GM19438 (cell line): ENCODE measurements at regions not wholly inside any gene's neighbourhood (a gene's known extent, or its start where the extent isn't known, plus 50 kb on each side); places are given as distances from the start of the nearest gene placed in this dataset.
"Not testable (repeated sequence)": the region's sequence is repeated elsewhere in the genome, so short reads cannot be mapped to it uniquely, and the experiment has no call there.

Experiments used
- ATAC-seq: cut with Tn5 transposase; IDR thresholded peaks from one replicate; pipeline ENCODE4 v1.9.1; 2021; ENCODE audit warnings: low read depth; ENCODE audit not compliant: unreplicated experiment

DNA sequence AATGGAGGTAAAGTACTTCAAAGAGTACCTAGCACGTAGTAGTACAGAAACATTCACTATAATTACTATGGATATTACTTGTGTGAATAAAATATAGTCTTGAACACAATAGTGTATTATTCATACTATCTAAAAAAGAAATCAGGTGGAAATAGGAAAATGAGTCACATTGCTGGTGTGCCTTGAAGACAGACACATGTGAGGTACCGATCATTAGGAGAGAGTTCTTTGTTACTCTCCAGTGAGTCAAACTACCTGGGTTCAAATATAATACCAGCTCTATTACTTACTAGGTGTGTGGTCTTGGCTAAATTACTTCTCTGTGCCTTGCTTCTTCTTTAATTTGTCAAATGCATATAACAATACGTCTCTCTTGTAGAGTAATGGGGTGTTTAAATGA, 50.8 kb upstream of the BEND6 start:
- no peak for ATAC-seq

DNA sequence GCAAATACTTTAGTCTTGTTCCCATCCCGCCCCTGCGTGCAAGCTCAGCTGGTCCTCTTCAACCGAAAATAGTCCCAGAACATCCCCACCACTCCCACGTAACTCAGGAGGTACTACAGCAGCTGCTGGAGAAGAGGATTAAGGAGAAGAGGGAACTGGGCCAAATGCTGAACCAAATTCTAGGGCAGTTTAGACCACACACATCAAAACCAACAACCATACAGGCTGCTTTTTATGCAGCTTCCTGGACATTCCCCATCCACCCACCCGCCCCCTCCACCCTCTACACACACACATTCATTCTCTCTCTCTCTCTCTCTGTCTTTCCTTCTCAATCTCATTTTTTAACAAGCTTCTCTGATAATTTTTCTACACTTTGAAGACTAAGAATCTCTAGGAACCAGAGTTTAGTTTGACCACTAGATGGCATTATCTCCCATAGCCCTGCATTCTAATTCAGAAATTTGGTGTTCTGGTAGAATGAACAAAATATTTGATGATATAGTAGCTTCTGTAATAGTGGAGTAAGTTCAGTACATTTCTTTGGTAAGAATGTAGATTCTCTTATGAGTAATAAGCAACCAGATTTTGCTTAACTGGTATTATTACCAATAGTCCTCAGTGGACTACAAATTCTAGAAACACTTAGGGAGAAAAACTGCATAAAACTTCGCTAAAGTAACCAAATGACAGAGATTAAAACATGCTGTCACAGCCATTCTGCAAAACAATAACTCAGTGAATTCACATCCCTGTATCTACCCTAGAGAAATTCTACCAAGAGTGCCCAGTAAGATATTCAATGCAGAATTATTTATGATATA, 52.1 kb upstream of the BEND6 start:
- ATAC-seq, result no peak

DNA sequence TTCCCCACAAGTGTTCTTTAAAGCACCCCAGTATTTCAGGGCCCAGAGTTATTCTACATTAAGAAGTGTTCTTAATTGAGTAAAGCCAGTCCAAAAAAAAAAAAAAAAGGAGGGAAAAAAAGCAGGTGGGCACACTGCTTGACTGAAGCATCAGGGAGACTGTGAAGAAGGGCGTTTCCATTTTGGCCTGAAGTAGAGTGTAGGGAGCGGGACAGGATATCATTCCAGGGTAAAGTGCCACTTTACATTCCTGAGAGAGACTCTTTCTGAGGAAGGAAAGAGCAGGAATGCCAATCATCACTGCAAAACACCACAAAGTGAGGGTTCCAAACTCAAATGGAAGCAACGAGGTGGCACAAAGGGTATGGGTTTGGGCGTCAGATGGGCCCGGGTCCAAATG, 54.1 kb upstream of the BEND6 start:
- no peak for ATAC-seq

DNA sequence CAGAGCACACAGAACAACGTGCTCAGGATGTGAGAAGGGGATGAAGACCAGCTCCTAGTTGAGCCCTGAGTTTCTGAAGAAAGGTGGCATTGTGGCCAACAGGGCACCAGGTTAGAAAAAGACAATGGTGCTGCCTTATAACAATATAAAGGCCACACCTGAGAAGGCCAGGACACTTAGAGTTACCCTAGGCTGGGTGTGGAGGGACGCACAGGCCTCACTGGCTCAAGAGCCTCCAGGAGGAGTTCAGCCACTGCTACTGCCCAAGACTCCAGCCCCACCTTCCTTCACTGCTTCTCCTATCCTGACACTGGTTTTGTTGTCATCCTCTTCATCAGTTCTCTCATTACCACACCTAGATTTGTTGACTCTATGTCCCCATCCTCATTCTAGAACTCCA, 55.2 kb upstream of the BEND6 start:
- ATAC-seq, result no peak

DNA sequence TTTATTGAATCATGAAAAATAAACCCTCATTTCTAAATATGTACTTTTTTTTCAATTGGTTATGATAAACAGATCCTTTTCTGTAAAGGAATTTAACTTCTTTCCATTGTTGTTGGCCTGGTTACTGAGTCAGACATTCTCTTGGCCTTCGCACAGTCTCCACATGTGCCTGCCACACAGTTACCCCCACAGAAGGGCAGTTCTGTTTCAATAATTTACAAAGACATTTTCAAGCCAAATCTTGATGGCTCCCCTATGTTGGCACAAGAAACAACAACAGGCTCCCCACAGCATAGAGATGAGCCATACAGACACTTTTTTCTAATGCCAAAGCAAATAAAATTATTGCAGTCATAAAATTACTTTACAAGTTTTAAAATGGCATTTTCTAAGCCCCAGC, 55.6 kb upstream of the BEND6 start:
- no peak for ATAC-seq

DNA sequence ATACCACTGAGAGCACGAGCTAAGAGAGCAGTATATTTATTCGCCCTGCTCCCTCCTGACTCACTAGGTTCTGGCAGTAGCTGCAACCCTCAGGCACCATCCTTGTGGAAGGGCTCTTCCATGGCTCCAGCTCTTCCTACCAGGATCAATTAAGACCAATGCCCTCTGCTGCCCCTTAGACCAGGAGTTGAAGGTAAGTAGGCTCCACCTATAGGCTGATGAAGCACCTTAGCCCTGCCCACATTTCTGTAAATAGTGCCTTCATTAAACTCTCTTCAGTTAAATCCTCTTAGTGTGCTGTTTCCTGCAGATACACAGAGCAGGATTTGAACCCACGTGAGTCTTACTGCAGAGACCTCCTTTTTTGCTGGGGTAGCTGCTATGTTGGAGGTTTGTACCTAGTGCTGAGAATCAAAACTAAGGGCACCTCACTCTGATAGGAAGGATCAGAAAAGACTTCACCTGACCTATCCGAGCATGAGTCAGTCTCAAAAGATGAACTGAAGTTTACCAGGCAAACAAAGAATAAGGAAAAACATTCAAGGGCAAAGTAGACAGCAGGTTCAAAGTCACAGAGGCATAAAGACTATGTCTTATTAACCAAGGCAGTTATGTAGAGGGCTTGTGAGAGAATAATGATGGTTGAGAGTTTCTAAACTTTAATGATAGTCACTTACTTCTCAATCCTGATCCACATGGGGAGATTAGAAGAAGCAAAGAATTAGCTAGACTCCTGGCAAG, 56.9 kb upstream of the BEND6 start:
- ATAC-seq, result no peak

DNA sequence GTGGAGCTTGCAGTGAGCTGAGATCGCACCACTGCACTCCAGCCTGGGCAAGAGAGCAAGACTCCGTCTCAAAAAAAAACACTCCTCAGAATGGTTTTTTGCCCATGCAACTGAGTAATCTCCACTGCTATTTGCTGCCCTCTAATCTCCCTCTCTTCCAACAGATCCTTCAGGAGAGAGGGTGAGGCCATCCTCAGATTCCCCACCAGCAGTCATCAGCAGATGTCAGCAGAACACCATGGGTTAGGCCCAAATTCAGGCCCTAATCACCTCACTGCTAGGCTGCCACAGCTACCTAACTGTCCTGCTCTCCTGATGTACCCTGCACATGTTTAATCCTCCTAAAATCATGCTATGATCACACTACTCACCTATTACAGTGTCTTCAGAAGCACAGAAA, 63.2 kb upstream of the BEND6 start:
- ATAC-seq, result no peak

DNA sequence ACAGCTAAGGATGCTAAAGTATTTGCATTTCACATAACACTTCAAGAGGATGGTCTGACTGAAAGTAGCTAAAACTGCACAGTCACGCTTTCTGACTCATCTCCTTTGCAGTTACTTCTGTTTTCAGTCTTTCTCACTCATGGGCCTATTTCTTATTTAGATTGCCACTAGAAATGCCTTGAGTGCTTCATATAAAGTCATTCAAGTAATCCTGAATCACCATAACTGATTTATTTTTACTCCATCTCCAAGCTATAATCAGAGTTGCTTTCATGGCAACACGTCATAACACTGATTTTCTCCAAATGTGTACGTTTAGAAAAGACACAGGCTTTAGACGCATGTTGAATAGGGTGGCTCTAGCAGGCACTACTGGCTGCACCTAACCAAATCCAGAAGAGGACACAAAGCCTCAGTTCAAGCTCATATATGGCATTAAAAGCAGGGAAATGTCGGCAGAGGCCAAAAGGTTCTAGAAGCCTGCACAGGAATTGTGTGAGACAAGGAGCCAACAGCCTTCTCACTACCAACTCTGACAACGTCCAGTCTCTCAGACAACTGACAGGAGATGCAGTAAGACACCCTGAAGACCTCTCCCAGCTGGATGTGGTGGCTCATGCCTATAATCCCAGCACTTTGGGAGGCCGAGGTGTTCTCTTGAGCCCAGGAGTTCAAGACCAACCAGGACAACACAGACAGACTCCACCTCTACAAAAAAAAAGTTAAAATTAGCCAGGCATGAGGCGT, 64.1 kb upstream of the BEND6 start:
- peak; percentile 91 for ATAC-seq

DNA sequence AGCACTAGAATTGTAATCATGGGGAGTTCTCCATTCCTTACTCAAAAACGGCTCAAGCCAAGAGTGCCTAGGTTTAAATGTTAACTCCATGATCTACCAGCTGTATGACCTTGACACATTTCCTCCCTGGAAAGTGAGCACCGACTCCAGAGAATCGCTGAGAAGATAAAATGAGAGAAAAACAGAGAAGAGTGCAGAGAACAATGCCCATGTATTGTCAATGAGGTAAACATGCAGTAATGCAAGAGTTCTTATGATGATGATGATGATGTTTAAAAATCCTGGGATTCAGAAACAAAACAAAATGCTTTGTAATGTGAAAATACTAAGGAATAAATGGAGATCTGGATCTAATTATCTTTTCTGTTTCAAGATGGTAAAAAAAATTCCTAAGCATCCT, 64.8 kb upstream of the BEND6 start:
- ATAC-seq, result no peak

DNA sequence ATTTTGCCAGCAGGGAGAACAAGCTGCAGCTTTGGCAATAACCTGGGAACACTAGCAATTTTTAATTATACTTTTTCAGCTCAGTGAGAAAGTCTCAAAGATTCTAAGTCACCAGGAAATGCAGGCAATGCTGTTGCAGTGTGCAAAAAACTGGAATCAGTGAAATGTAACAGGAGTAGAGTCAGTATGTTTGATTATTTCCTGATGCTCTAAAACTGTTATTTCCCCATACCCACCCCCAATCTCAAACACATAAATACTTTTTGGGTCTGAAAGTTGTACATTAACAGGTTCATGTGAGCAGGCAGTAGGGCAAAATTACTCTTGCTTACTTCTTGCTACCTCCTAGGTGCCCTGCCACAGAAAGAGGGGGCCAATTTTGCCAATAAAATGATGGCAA, 65.4 kb upstream of the BEND6 start:
- no peak for ATAC-seq

DNA sequence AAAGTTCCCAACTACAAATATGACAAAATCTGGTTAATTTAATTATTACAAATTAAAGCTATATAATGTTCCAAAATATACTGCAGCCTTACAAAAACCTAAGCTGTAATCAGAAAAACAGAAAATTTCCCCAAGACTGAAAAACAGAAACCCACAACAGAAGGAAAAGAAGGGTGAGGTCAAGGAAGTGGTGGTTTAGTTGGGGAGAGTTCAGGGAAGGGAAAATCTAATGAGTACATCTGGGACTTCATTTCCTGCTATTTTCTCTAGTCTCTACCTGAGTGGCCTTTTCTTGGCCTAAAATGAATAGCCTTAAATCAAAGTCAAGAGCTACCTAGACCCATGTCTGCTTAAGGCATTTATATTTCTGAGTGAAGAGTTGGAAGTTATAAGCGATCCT, 66.2 kb upstream of the BEND6 start:
- ATAC-seq, result no peak

DNA sequence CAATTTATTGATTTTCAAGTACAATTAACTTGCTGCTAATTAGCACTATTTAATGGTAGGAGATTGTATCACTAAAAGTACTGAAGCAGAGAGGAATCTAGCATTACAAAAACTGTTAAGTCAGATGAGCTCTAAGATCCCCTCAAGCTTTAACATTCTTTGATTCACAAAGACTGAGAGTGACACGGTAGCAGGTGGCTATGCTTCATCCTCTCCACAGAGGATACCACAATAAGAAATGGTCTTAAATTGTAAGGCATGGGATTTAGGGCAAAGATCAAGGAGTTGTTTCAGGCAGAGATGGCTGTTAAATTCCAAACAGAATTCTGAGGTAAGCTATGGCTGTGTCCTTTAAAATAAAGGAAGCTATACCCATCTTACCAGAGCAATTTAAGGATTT, 67.8 kb upstream of the BEND6 start:
- no peak for ATAC-seq

DNA sequence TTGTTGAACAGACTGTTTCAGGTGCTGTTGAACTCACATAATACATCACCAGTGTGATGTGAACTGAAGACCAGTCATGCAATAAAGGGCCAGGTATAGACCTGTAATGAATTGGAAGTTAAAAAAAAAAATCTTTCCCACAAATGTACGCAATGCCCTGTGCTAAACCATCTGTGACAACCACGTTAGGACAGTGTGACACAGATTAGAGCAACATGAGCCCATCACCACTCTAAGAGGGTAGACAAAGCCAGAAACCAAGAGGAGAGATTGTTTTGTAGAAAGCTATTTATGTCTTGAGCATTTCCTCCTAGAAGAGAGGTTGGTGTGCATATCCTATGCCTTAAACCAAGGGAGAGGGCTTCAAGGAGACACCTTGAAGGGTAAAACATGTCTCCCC, 77.0 kb upstream of the BEND6 start:
- ATAC-seq, result no peak

DNA sequence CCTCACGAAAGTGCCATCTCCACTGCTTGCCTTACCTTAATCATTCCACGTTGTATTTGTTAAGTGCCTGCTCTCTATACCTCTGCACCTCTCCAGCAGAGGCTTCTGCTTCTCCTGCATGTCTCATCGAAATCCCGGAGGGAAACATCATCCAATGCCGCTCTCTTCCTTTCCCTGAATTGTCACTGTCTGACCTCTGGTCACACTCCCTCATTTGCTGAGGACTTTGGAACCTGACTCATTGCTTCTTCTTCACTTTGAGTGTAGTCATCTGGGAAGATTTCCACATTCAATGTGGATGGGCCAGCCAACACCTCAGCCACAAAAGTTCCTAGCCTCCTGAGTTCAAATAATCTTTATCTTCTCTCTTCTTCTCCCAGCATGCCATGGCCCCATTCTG, 78.9 kb upstream of the BEND6 start:
- ATAC-seq, result no peak

DNA sequence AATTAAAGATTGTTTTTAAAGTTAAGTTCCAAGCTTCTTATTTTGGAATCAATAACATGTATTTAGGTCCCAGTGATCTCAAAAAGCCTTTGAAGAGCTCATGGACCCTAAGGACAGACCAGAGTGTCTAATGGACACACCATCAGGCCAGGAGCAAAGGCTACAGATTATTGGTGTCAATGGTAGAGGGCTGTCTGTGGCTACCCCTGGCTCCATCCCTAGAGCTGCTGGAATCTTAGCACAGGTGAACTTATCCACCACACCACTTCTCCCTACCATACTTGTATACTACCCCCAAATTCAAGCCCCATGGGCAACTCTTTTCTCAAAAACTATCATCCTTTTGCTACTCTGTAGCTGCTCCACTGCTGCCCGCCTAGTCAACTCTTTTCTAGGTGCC, 79.4 kb upstream of the BEND6 start:
- ATAC-seq, result no peak

DNA sequence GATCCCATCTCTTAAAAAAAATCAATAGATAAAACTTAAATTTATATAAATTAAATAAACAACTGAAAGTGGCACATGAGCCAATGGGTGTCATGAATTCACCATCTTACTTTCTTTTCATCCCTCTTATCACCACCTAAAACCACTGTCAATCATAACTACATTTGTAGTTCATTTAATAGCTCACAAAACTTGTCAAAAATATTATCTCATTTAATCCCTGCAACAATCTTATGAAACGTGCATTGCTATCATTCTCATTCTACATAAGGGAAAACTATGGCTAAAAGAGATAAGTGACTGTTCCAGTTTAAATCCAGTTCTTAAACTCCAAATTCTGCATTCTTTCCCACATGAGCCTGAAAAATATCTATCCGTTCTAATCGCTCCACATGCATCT, 80.6 kb upstream of the BEND6 start:
- ATAC-seq, result no peak

DNA sequence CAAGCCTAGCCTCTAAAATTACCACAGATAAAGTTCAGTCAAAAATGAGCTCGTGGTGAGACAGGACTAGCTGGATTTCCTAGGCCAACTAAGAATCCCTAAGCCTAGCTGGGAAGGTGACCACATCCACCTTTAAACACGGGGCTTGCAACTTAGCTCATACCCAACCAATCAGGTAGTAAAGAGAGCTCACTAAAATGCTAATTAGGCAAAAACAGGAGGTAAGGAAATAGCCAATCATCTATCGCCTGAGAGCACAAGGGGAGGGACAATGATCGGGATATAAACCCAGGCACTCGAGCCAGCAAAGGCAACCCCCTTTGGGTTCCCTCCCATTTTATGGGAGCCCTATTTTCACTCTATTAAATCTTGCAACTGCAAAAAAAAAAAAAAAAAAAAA, 84.9 kb upstream of the BEND6 start:
- not testable (repeated sequence) for ATAC-seq

DNA sequence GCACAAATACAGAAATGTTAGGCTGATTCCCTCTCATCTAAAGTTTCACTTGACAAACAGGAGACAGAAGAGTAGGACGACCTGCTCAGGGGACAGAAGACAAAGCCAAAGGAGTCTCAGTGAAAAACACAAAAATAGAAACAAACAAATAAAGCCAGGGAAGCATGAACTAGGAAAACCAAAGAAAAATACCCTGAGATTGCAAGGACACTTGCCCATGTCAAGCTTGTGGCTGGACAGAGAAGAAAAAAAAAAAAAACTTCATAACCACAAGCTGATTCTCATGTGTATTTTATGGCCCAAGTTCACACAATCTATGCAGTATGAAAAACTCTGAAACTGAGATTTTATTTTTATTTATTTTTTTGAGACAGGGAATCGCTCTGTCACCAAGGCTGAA, 85.6 kb upstream of the BEND6 start:
- ATAC-seq, result no peak

DNA sequence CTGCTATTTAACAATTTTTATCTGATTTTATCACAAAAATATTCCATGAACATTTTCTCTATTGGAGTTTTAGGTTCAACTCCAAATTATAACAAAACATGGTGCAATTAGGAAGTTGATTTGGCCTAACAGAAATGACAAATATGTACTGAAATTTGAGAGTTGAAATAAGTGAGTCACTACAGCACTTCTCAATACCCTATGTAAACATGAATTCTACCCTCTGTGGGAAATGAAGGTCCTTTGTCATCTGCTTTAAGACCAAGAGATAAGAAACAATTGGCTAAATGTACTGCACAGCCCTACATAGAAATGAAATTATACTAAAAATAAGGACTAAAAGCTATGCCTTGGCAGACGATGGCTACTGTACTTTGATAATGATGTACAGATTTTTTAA, 86.2 kb upstream of the BEND6 start:
- ATAC-seq, result no peak

DNA sequence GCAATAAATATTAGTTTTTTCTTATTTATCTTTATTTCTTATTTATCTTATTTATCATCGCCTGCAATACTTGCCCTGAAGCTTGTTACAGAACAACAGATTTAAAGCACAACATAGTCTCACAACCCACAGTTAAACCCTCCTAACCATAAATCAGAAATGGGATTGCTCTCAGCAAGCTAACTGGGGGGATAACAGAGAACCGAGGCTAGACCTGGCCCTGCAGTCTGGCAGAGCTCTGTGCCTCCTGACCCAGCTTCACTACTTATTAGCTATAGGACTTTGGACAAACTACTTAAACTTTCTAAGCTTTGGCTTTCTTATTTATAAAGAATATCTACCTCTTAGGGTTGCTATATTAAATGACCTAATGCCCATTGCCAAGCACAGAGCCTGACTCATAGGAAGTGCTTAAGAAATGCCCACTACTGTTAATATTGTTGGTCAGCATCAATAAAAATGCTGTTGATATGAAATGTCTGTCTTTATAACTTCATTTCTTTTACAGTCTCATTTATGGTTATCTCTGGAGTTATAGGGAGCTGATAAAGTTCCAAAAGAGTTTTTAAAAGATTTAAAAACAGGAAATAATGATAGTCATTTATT, 87.9 kb upstream of the BEND6 start:
- no peak for ATAC-seq
